Neural progenitor cell (in vitro differentiated cells): ENCODE measurements at regions not wholly inside any gene's neighbourhood (a gene's known extent, or its start where the extent isn't known, plus 50 kb on each side); places are given as distances from the start of the nearest gene placed in this dataset.

Experiments used
- EZH2phosphoT487 ChIP-seq: fragments of 200-600 bp; sonication (generic); IDR thresholded peaks from 2 replicates; pipeline ENCODE4 v1.6.1; 2017; ENCODE audit warnings: antibody characterized with exemption
- TF ChIP-seq, protein P1 (sequence below): fragments of 200-600 bp; sonication (generic); IDR thresholded peaks from 2 replicates; pipeline ENCODE4 v1.5.1; 2017; ENCODE audit warnings: antibody characterized with exemption, mild to moderate bottlenecking

DNA sequence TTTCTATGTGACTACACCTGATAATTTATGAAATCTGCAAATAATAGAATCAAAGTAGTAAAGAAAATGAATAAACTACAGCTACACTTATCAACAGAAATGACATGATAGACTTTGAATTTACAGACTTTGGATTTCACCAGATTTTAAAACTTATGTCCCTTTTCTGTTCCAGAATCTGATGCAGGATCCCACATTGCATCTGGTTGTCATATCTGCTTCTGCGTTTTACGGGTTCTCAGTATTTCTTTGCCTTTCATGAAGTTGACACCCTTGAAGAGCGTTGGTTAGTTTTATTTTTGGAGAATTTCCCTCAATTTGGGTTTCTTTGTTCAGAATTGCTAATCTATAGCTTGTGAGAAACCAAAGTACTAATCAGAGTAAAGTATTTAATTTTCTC, 174.9 kb upstream of the ADCY2 start:
- TF ChIP-seq, protein P1, sequence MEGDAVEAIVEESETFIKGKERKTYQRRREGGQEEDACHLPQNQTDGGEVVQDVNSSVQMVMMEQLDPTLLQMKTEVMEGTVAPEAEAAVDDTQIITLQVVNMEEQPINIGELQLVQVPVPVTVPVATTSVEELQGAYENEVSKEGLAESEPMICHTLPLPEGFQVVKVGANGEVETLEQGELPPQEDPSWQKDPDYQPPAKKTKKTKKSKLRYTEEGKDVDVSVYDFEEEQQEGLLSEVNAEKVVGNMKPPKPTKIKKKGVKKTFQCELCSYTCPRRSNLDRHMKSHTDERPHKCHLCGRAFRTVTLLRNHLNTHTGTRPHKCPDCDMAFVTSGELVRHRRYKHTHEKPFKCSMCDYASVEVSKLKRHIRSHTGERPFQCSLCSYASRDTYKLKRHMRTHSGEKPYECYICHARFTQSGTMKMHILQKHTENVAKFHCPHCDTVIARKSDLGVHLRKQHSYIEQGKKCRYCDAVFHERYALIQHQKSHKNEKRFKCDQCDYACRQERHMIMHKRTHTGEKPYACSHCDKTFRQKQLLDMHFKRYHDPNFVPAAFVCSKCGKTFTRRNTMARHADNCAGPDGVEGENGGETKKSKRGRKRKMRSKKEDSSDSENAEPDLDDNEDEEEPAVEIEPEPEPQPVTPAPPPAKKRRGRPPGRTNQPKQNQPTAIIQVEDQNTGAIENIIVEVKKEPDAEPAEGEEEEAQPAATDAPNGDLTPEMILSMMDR: no peak
- TF ChIP-seq EZH2phosphoT487: no peak
